H1 (cell line): ENCODE measurements at regions not wholly inside any gene's neighbourhood (a gene's known extent, or its start where the extent isn't known, plus 50 kb on each side); places are given as distances from the start of the nearest gene placed in this dataset.

Experiments
- CTCF ChIP-seq, 3 experiments: IDR thresholded peaks; 1 replicate in 2 of 3; 2 replicates in 1 of 3; pipeline versions ENCODE4 v1.5.1 to v1.6.1; 2011; ENCODE audit warnings: low read length in 3 of 3, mild to moderate bottlenecking in 3 of 3, inconsistent platforms in 2 of 3, low read depth in 1 of 3, moderate library complexity in 1 of 3; ENCODE audit not compliant: insufficient read depth in 1 of 3; ENCODE audit errors: control extremely low read depth in 1 of 3
- E2F6 ChIP-seq: IDR thresholded peaks from 2 replicates; pipeline ENCODE4 v1.6.1; 2012; ENCODE audit warnings: inconsistent platforms
- EP300 ChIP-seq, 2 experiments: IDR thresholded peaks; 1 replicate in 1 of 2; 2 replicates in 1 of 2; pipeline ENCODE4 v1.6.1; 2011 to 2012; ENCODE audit warnings: low read depth in 2 of 2, low read length in 2 of 2, mild to moderate bottlenecking in 2 of 2, borderline replicate concordance in 1 of 2, inconsistent platforms in 1 of 2, moderate library complexity in 1 of 2
- USF2 ChIP-seq: IDR thresholded peaks from 2 replicates; pipeline ENCODE4 v1.6.1; 2011; ENCODE audit warnings: low read length, improper control_type of control experiment

DNA sequence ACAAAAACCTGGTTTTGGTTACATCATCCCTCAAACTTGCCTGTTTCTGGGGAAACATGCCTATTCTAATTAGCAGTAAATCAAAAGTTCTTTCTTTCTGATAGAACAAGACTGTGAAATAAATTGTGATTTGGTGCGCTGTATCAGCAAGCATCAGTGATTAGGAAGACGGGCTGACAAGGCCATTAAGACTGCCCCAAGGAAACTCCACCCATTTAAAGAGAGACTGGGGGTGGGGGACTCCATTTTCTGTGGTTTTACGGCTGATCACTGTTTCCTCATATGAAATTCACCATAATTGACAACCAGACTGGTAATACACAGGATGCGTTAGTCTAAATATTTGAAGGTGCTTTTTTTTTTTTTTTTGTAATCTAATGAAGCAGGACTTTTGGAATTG lies 68.7 kb downstream of the MBL2 start:
- no peak for TF ChIP-seq CTCF (IDR thresholded peaks at IDR 0.05; ENCODE audit: control extremely low read depth in 1 of 3, insufficient read depth in 1 of 3, low read depth in 1 of 3, low read length in 3 of 3)
- no peak for TF ChIP-seq E2F6
- TF ChIP-seq EP300 (IDR thresholded peaks at IDR 0.05; ENCODE audit: borderline replicate concordance in 1 of 2, low read depth in 2 of 2, low read length in 2 of 2): no peak
- no peak for TF ChIP-seq USF2
